ENCODE measurements at regions not wholly inside any gene's neighbourhood (a gene's known extent, or its start where the extent isn't known, plus 50 kb on each side); places are given as distances from the start of the nearest gene placed in this dataset.

GRCh38 chr11:35073691-35074419 is 65.1 kb upstream of the CD44 start:
- TF ChIP-seq CTCF (conservative IDR thresholded peaks at IDR 0.05; ENCODE audit: low read length) = no peak
- TF ChIP-seq EZH2phosphoT487 (IDR thresholded peaks at IDR 0.05; ENCODE audit: borderline replicate concordance) = no peak

All from Loucy (cell line).